HG03196 (cell line): ENCODE measurements at regions not wholly inside any gene's neighbourhood (a gene's known extent, or its start where the extent isn't known, plus 50 kb on each side); places are given as distances from the start of the nearest gene placed in this dataset.
"Not testable (repeated sequence)": the region's sequence is repeated elsewhere in the genome, so short reads cannot be mapped to it uniquely, and the experiment has no call there.

Experiments
- ATAC-seq: cut with Tn5 transposase; IDR thresholded peaks from one replicate; pipeline ENCODE4 v1.9.1; 2021; ENCODE audit not compliant: unreplicated experiment

DNA sequence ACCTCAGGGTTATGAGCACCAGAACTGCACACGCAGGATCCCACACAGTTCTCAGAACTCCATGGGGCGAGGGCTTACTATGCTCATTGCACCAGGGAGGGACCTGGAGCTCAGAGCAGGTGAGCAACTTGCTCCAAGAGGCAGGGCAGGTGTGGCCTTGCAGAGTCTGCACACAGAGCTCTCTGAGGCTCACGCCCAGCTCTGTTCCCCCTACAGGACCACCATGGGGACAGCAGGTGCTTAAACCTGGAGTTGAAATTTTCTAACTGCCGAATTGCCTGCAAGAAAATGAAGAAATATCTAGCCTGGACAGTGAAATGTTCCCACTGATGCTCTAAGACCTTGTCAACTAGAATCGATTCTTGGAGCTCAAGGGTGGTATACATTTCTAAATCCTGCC lies 49.9 kb upstream of the MSMB start:
- ATAC-seq = not testable (repeated sequence)

DNA sequence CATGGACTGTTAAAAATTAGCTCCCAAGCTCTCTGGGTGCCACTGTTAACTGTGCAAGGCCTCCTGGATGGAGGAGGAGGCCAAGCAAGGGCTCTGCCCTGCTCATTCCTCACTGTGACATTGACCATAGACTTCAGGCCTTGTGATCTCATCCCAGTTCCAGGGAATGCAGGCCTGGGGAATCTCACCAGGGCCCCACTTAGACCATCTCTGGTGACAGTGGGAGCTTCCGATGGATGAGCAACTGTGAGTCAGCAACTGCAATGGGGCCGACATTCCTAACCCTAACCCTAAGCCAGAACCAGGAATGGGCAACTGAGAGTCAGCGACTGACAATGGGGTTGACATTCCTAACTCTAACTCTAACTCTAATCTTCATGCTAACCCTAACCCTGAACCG lies 50.4 kb upstream of the MSMB start:
- ATAC-seq = no peak

DNA sequence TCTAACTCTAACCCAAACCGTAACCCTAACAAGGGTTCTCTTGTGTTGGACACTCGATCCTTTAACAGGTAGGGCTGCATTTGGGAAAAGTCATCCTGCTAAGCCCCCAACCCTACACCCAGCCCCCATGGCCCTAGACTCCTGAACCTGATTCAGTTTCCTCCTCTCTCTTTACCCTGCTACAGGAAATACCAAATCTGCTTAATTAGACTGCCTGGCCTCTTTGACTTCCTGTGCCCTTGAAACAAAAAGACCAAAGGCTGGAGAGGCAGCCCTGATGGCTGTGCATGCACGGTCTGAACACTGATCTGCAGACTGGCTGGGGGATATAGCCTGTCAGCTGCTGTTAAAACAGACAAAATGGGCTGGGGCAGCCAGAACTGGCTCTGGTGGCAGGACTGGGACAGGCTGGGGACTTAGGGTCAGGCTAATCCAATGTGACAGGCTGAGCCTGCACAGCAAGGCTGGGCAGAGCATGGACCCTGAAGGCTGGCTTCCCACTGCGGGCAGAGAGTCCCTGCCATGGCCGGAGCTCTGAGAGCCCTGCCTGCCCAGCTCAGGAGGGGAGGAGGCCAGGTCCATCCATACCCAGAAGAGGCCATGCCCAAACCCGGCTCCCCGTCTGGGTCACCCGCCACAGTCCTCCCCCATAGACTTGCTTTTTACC lies 51.0 kb upstream of the MSMB start:
- no peak for ATAC-seq

DNA sequence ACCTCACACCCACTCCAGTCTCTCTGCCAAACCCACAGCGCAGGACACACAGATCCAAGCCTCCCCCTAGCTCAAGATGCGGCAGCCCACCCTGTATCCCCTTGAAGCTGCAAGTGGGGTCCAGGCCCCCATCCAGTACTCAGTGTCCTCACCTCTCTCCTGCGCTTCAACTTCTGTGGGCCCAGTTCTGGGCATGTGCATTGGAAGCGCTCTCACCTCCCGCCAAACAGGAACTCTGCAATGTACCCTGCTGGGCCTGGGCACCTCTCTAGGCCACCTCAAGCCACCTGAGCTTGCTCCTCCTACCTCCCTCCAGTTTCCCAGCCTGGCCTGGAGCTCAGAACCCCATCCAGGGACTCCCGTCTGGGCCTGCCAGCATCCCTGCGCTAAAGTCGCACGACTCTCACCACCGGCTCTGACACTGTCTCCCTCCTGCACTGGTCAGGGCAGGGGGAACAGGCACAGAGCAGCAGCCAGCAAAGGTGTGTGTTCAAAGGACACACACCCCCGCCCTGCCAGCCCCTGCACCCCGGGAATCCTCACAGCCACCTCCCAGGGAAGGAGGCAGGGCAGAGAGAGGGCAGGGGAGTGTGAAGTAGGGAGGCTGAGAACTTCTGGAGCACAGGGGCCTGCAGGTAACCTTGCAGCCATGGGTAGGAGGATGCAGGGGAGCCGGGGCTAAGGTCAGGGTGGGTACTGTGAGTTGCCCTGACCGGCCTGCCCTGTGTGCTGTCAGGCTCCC lies 51.7 kb upstream of the MSMB start:
- no peak for ATAC-seq

DNA sequence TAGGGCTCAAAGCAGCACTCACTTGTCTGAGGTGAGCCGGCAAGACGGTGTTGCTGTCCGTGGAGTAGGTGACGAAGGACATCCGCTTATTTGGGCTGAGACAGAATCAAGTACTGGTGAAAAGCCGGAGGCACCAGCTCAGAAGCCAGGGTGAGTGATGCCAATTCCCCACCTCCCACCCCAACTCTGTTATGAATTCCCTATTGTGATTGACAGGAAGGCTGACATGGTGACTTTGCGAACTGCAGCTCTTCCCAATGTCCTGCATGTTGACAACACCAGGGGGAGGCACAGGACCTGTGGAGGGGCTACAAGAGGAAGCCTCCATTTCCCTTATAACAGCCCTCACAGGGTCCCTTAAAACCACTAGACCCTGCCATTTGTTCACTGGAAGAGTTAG lies 52.3 kb upstream of the MSMB start:
- ATAC-seq = no peak

GRCh38 chr10:46098925-46099324 lies 52.9 kb upstream of the MSMB start:
- ATAC-seq = not testable (repeated sequence)

DNA sequence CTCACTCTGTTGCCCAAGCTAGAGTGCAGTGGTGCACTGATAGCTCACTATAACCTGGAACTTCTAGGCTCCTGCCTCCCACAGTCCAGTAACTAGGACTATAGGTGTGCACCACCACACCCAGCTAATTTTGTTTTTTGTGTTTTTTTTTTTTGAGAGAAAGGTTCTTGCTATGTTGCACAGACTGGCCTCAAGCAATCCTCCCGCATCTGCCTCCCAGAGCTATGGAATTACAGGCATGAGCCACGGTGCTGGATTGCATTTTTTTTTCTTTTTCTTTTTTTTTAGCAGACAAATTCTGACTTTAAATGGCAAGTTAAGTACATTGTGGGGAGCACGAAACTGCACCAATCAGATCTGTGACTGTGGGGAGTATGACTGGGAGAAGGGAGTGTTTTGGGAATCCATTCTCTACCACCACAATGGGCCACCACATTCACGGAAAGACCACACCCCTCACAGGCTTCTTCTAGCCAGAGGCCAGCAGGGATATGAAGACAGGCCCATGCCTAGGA lies 58.1 kb upstream of the MSMB start:
- ATAC-seq = no peak

GRCh38 chr10:46105416-46105815 lies 59.3 kb upstream of the MSMB start:
- ATAC-seq = not testable (repeated sequence)

- peak; percentile 14 for ATAC-seq
Observed at GRCh38 chr10:46105856-46106409, 59.9 kb upstream of the MSMB start.

GRCh38 chr10:46106410-46107255 lies 60.6 kb upstream of the MSMB start:
- peak; percentile 71 for ATAC-seq

DNA sequence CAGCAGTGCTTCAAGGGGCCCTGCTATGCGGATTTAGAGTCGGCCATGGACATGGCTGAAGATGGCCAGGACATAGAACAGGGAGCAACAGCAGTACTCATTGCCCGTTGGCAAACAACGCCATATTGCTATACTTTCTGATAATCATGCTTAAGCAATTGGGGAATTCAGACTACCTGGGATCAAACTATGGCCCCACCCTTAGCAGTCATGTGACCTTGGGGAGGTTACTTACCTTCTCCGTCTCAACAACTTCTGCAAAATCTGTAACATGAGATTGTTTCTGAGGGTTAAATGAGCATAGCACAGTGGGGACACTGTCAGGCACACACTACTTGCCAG lies 62.1 kb upstream of the MSMB start:
- ATAC-seq = not testable (repeated sequence)

GRCh38 chr10:46154271-46154670 lies 108.2 kb upstream of the MSMB start:
- ATAC-seq = not testable (repeated sequence)

- not testable (repeated sequence) for ATAC-seq
Observed at GRCh38 chr10:46154683-46155082, 108.6 kb upstream of the MSMB start.

DNA sequence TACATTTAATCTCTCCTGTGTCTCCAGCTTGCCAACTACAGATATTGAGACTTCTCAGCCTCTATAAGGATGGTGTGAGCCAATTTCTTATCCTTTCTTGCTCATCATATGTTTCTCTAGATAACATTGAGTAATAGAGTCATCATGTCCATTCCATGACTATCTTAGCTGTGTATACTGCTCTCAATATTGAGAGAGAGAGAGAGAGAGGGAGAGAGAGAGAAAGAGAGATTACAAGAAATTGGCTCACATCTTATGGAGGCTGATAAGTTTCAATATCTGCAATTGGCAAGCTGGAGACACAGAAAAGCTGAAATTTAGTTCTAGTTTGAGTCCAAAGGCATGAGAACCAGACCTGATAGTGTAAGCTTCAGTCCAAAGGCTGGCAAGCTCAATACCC lies 110.8 kb upstream of the MSMB start:
- ATAC-seq = not testable (repeated sequence)

DNA sequence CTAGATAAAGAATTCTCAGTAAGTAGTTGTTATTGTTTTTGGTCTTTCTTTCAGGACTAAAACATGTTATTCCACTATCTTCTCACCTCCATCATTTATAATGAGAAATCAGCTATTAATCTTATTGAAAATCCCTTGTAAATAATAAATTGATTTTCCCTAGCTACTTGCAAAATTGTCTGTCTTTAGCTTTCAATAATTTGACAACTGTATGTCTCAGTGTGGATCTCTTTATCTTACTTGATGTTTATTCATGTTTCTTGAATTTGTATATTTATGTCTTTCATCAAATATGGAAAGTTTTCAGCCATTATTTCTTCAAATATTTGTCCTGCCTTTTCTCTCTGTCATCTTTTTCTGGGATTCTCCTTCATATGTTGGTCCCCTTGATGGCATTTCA lies 117.1 kb upstream of the ANTXRL start:
- no peak for ATAC-seq

- no peak for ATAC-seq
Observed at GRCh38 chr10:46170789-46171188, 116.0 kb upstream of the ANTXRL start.

DNA sequence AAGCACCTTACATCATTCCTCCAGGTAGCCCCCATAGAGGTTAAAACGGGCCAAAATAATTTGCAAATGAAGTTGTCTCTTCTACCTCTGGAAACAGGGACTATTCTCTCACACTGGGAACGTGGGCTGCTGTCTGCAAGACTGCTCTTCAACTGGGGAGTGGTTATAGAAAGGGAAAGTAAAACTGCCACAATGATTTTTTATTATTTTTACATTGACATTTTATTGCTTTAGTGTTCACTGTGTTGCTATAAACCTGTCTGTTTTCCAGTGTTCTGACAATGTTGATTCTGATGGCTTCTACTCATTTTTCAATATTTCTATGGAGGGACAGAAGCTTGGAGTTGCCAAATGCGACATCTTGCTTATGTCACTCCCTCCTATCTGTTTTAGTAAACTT lies 115.1 kb upstream of the ANTXRL start:
- no peak for ATAC-seq

DNA sequence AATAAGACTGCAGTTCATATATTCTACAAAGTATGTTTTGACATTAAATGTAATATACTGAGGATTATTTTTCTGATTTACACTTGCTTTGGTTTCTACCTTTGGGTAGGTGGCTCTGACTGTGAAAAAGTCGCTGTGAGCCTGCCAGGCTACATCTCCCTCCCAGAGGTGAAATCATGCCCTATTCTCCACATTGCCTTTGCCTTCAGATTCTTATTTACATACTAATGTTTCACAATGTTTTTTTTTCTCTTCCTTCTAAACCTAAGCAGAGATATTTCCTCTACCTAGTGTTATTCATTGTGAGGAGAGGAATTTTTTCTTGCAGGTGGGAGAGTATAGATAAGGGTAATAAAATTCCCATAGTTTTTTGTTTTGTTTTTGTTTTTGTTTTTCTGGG lies 111.5 kb upstream of the ANTXRL start:
- no peak for ATAC-seq

DNA sequence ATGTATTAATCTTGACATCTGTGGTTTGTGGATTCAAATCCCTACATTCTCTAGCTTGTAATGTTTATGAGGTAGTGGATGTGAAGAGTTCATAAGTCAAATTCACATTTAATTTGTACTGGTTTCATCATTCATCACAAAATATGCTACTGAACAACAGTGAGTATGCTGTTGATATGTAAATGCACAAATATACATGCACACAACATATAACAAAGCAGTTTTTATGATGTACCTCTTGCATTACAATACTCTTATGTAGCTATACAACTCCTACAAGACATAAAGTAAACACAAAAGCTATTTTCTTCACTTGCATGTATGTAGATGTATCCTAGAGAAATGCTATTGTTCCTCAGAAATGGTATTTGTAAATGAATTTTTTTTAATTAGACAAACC lies 111.0 kb upstream of the ANTXRL start:
- no peak for ATAC-seq

- not testable (repeated sequence) for ATAC-seq
Observed at GRCh38 chr10:46187431-46187830, 99.4 kb upstream of the ANTXRL start.

- no peak for ATAC-seq
Observed at GRCh38 chr10:46197050-46197449, 89.7 kb upstream of the ANTXRL start.
